ENCODE measurements at regions not wholly inside any gene's neighbourhood (a gene's known extent, or its start where the extent isn't known, plus 50 kb on each side); places are given as distances from the start of the nearest gene placed in this dataset.

DNA sequence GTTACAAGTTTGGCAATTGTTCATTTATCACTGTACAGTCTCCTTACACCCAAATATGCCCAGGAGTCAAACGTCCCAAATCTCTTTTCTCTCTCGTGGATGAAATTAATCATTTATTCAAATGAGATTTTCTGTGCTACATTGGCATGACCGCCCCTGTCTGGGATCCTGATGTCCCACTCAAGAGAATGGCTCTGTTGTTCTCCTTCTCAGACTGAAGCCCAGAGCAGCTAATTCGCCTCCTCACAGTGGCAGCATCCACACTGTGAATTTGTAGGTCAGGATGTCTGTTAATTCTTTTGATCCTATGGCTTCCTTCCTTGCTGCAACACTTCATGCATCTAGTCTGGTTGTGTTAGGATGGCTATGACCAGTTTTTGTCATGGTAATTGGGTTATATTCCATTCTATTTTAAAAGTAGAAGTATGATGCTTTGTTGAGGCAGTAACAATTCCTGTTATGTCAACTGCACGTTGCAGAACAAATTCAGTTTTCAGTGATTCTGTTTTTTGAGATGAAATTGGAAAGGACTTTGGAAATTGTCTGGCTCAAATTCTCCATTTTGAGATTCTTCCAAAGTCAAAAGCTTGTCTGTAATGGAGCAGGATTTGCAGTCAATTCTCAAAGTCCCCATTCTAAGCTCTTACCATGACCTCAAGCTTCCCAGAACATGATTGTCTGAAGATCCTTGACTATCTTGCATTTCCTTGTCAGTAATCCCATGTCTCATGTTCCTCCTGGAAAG is 141.5 kb upstream of the GAS1 start:
- Histone ChIP-seq H3K27me3 (ENCODE audit: control insufficient read depth in 5 of 5, insufficient read depth in 4 of 5, low read length in 5 of 5) (peaks cover 0 to 2% (median 0%) of the 10 kb centered on the region in 5 donors), H3K4me1 (ENCODE audit: control insufficient read depth in 5 of 5, insufficient read depth in 5 of 5, low read length in 5 of 5) (peaks cover 0 to 18% (median 3%) of the 10 kb centered on the region in 5 donors), H3K36me3 (ENCODE audit: control insufficient read depth in 5 of 5, insufficient read depth in 5 of 5, low read length in 5 of 5) (no peaks in the 10 kb centered on the region), H3K9ac (ENCODE audit: low read length in 5 of 5) (no peak overlapping the region), H3K9me3 (ENCODE audit: control insufficient read depth in 5 of 5, low read length in 5 of 5) (peaks cover 0 to 9% (median 4%) of the 10 kb centered on the region in 5 donors), H3K4me3 (ENCODE audit: low read depth in 1 of 5, low read length in 5 of 5) (no peak overlapping the region), H3K27ac (ENCODE audit: low read depth, low read length) (no peak overlapping the region)

DNA sequence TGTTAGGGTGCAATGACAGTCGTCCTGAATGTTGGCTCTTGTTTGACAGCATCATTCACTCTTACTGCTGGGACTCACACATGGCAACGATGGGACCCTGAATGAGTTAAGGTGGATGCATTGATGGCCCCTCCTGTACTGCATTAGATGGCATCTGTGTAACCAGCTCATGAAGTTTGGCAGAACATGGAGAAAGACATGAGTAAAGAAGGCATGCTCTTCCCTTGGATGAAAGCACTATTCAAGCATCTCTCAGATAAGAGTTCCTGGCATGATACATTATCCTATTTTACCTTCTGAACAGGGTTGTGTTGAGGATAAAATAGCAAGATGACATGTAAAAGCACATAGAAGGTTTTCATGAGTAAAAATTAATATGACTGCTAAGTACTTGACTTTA is 142.2 kb upstream of the GAS1 start:
- peaks cover 0 to 2% (median 0%) of the 10 kb centered on the region in 5 donors for H3K27me3 ChIP-seq (ENCODE audit: control insufficient read depth in 5 of 5, insufficient read depth in 4 of 5, low read length in 5 of 5)
- no peak overlapping the region for H3K4me3 ChIP-seq (ENCODE audit: low read depth in 1 of 5, low read length in 5 of 5)
- H3K9ac ChIP-seq (ENCODE audit: low read length in 5 of 5), result no peak overlapping the region
- peaks cover 0 to 10% (median 4%) of the 10 kb centered on the region in 5 donors for H3K9me3 ChIP-seq (ENCODE audit: control insufficient read depth in 5 of 5, low read length in 5 of 5)
- peaks cover 0 to 18% (median 3%) of the 10 kb centered on the region in 5 donors for H3K4me1 ChIP-seq (ENCODE audit: control insufficient read depth in 5 of 5, insufficient read depth in 5 of 5, low read length in 5 of 5)
- H3K27ac ChIP-seq (ENCODE audit: low read depth, low read length), result no peak overlapping the region
- H3K36me3 ChIP-seq (ENCODE audit: control insufficient read depth in 5 of 5, insufficient read depth in 5 of 5, low read length in 5 of 5), result no peaks in the 10 kb centered on the region

DNA sequence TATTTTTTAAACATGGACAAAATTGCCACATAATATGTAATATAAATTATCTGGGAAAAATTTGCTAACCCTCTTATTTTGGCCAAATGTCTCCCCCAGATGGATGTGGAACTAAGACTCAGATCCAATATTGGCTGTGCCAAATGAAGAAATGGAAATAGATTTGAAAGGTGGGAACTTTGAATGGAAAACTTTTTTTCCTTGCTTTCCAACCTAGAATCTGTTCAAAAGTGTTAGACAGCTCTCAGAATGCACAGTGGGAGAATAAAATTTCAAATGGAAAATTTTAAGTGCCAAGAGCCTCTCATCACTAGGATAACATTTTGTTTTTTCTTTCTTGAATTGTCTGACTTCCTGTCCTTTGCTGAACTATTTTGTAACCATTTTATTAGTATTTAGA is 142.6 kb upstream of the GAS1 start:
- no peak overlapping the region for H3K4me3 ChIP-seq (ENCODE audit: low read depth in 1 of 5, low read length in 5 of 5)
- H3K4me1 ChIP-seq (ENCODE audit: control insufficient read depth in 5 of 5, insufficient read depth in 5 of 5, low read length in 5 of 5), result peaks cover 0 to 18% (median 3%) of the 10 kb centered on the region in 5 donors
- H3K36me3 ChIP-seq (ENCODE audit: control insufficient read depth in 5 of 5, insufficient read depth in 5 of 5, low read length in 5 of 5), result no peaks in the 10 kb centered on the region
- H3K27ac ChIP-seq (ENCODE audit: low read depth, low read length), result no peak overlapping the region
- no peak overlapping the region for H3K9ac ChIP-seq (ENCODE audit: low read length in 5 of 5)
- H3K9me3 ChIP-seq (ENCODE audit: control insufficient read depth in 5 of 5, low read length in 5 of 5), result peaks cover 0 to 10% (median 4%) of the 10 kb centered on the region in 5 donors
- peaks cover 0 to 2% (median 0%) of the 10 kb centered on the region in 5 donors for H3K27me3 ChIP-seq (ENCODE audit: control insufficient read depth in 5 of 5, insufficient read depth in 4 of 5, low read length in 5 of 5)

- Histone ChIP-seq H3K27me3 (ENCODE audit: control insufficient read depth in 5 of 5, insufficient read depth in 4 of 5, low read length in 5 of 5) (peaks cover 0 to 4% (median 2%) of the 10 kb centered on the region in 5 donors), H3K4me1 (ENCODE audit: control insufficient read depth in 5 of 5, insufficient read depth in 5 of 5, low read length in 5 of 5) (peaks cover 0 to under 1% (median 0%) of the 10 kb centered on the region in 5 donors)
These were observed 146.5 kb upstream of the GAS1 start for GRCh38 chr9:87093777-87094176.

GRCh38 chr9:87095951-87096350 is 148.6 kb upstream of the GAS1 start:
- H3K4me3 ChIP-seq (ENCODE audit: low read depth in 1 of 5, low read length in 5 of 5), result no peak overlapping the region
- H3K27me3 ChIP-seq (ENCODE audit: control insufficient read depth in 5 of 5, insufficient read depth in 4 of 5, low read length in 5 of 5), result peaks cover 0 to 4% (median 2%) of the 10 kb centered on the region in 5 donors
- no peak overlapping the region for H3K27ac ChIP-seq (ENCODE audit: low read depth, low read length)
- no peaks in the 10 kb centered on the region for H3K36me3 ChIP-seq (ENCODE audit: control insufficient read depth in 5 of 5, insufficient read depth in 5 of 5, low read length in 5 of 5)
- H3K9me3 ChIP-seq (ENCODE audit: control insufficient read depth in 5 of 5, low read length in 5 of 5), result peaks cover 0 to 5% (median 0%) of the 10 kb centered on the region in 5 donors
- peaks cover 0 to 3% (median 0%) of the 10 kb centered on the region in 5 donors for H3K4me1 ChIP-seq (ENCODE audit: control insufficient read depth in 5 of 5, insufficient read depth in 5 of 5, low read length in 5 of 5)
- H3K9ac ChIP-seq (ENCODE audit: low read length in 5 of 5), result no peak overlapping the region

More at GRCh38 chr9:87093777-87094176, 146.5 kb upstream of the GAS1 start:
- peaks cover 0 to 5% (median 0%) of the 10 kb centered on the region in 5 donors for H3K9me3 ChIP-seq (ENCODE audit: control insufficient read depth in 5 of 5, low read length in 5 of 5)
- no peaks in the 10 kb centered on the region for H3K36me3 ChIP-seq (ENCODE audit: control insufficient read depth in 5 of 5, insufficient read depth in 5 of 5, low read length in 5 of 5)
- H3K27ac ChIP-seq (ENCODE audit: low read depth, low read length), result no peak overlapping the region
- no peak overlapping the region for H3K9ac ChIP-seq (ENCODE audit: low read length in 5 of 5)
- H3K4me3 ChIP-seq (ENCODE audit: low read depth in 1 of 5, low read length in 5 of 5), result no peak overlapping the region

DNA sequence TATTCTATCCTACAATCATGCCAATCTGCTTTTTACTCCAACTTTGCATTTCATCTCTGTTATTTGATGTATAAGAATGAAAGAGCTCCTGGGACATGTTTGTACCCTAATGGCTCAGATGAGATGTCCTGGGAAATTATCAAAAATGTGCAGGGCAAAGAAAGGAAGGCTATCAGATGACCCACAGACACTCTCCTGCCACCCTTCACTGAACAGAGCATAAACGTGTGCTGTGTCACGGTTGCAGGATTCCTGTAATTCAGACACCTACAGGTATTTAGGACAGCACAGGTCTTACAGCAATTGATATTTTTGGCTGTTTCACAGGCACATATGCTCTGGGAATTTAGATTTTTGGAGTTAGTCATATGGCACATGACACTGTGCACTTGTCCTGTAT is 149.2 kb upstream of the GAS1 start:
- Histone ChIP-seq H3K9me3 (ENCODE audit: control insufficient read depth in 5 of 5, low read length in 5 of 5) (peaks cover 0 to 5% (median 0%) of the 10 kb centered on the region in 5 donors), H3K27ac (ENCODE audit: low read depth, low read length) (no peak overlapping the region), H3K27me3 (ENCODE audit: control insufficient read depth in 5 of 5, insufficient read depth in 4 of 5, low read length in 5 of 5) (peaks cover 0 to 4% (median 2%) of the 10 kb centered on the region in 5 donors), H3K36me3 (ENCODE audit: control insufficient read depth in 5 of 5, insufficient read depth in 5 of 5, low read length in 5 of 5) (no peaks in the 10 kb centered on the region), H3K9ac (ENCODE audit: low read length in 5 of 5) (no peak overlapping the region), H3K4me1 (ENCODE audit: control insufficient read depth in 5 of 5, insufficient read depth in 5 of 5, low read length in 5 of 5) (peaks cover 0 to 3% (median 0%) of the 10 kb centered on the region in 5 donors), H3K4me3 (ENCODE audit: low read depth in 1 of 5, low read length in 5 of 5) (no peak overlapping the region)

DNA sequence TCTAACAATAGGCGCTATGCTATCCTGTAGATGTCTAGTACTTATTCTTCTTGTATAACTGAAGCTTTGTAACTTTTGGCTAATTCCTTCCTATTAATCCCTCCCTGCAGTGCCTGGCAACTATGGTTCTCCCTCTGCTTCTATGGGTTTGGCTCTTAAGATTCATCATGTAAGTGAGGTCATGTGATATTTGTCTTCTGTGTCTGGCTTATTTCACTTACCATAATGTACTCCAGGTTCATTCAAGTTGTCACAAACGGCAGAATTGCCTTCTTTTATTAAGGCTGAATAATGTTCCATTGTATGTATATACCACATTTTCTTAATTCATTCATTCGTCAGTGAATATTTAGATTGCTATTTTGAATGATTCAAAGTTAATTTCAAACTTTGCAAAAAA is 149.9 kb upstream of the GAS1 start:
- Histone ChIP-seq H3K27ac (ENCODE audit: low read depth, low read length) (no peak overlapping the region), H3K9ac (ENCODE audit: low read length in 5 of 5) (no peak overlapping the region), H3K4me3 (ENCODE audit: low read depth in 1 of 5, low read length in 5 of 5) (no peak overlapping the region), H3K9me3 (ENCODE audit: control insufficient read depth in 5 of 5, low read length in 5 of 5) (peaks cover 0 to 5% (median 0%) of the 10 kb centered on the region in 5 donors), H3K4me1 (ENCODE audit: control insufficient read depth in 5 of 5, insufficient read depth in 5 of 5, low read length in 5 of 5) (peaks cover 0 to 3% (median 0%) of the 10 kb centered on the region in 5 donors), H3K36me3 (ENCODE audit: control insufficient read depth in 5 of 5, insufficient read depth in 5 of 5, low read length in 5 of 5) (no peaks in the 10 kb centered on the region), H3K27me3 (ENCODE audit: control insufficient read depth in 5 of 5, insufficient read depth in 4 of 5, low read length in 5 of 5) (peaks cover 0 to 4% (median 2%) of the 10 kb centered on the region in 5 donors)

- H3K9me3 ChIP-seq (ENCODE audit: control insufficient read depth in 5 of 5, low read length in 5 of 5), result no peaks in the 10 kb centered on the region
- H3K36me3 ChIP-seq (ENCODE audit: control insufficient read depth in 5 of 5, insufficient read depth in 5 of 5, low read length in 5 of 5), result no peaks in the 10 kb centered on the region
- H3K4me1 ChIP-seq (ENCODE audit: control insufficient read depth in 5 of 5, insufficient read depth in 5 of 5, low read length in 5 of 5), result peaks cover 0 to 3% (median 0%) of the 10 kb centered on the region in 5 donors
- H3K27ac ChIP-seq (ENCODE audit: low read depth, low read length), result no peak overlapping the region
- H3K4me3 ChIP-seq (ENCODE audit: low read depth in 1 of 5, low read length in 5 of 5), result no peak overlapping the region
- peaks cover 0 to 4% (median 2%) of the 10 kb centered on the region in 5 donors for H3K27me3 ChIP-seq (ENCODE audit: control insufficient read depth in 5 of 5, insufficient read depth in 4 of 5, low read length in 5 of 5)
- no peak overlapping the region for H3K9ac ChIP-seq (ENCODE audit: low read length in 5 of 5)
These were observed 152.1 kb upstream of the GAS1 start for GRCh38 chr9:87099407-87099806.

GRCh38 chr9:87100001-87100400 is 152.7 kb upstream of the GAS1 start:
- H3K4me3 ChIP-seq (ENCODE audit: low read depth in 1 of 5, low read length in 5 of 5), result no peak overlapping the region

DNA sequence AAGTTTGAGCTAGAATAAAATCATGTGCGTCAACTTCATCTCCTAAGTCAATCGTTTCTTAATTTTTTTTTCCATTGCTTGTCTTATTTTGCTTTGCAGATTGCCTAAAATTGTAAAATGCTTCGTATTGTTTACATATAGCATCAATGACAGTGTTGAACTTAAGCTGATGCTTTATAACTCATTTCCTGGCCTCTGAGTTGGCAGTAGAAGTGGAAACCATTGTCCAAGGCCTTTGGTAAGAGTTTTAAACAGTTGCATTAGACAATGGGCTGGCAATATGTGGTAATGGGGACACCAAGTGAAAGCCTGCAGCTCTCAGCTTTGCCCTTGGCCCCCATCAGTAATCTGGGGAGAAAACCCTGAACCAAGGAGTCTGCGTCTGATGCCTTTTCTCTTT is 154.8 kb upstream of the GAS1 start:
- Histone ChIP-seq H3K9ac (ENCODE audit: low read length in 5 of 5) (no peak overlapping the region), H3K9me3 (ENCODE audit: control insufficient read depth in 5 of 5, low read length in 5 of 5) (no peaks in the 10 kb centered on the region), H3K27me3 (ENCODE audit: control insufficient read depth in 5 of 5, insufficient read depth in 4 of 5, low read length in 5 of 5) (peaks cover 0 to 4% (median 2%) of the 10 kb centered on the region in 5 donors), H3K36me3 (ENCODE audit: control insufficient read depth in 5 of 5, insufficient read depth in 5 of 5, low read length in 5 of 5) (no peaks in the 10 kb centered on the region), H3K4me1 (ENCODE audit: control insufficient read depth in 5 of 5, insufficient read depth in 5 of 5, low read length in 5 of 5) (peaks cover 0 to 3% (median 0%) of the 10 kb centered on the region in 5 donors), H3K27ac (ENCODE audit: low read depth, low read length) (no peak overlapping the region), H3K4me3 (ENCODE audit: low read depth in 1 of 5, low read length in 5 of 5) (no peak overlapping the region)

More at GRCh38 chr9:87100001-87100400, 152.7 kb upstream of the GAS1 start:
- no peaks in the 10 kb centered on the region for H3K36me3 ChIP-seq (ENCODE audit: control insufficient read depth in 5 of 5, insufficient read depth in 5 of 5, low read length in 5 of 5)
- H3K27ac ChIP-seq (ENCODE audit: low read depth, low read length), result no peak overlapping the region
- peaks cover 0 to 3% (median 0%) of the 10 kb centered on the region in 5 donors for H3K4me1 ChIP-seq (ENCODE audit: control insufficient read depth in 5 of 5, insufficient read depth in 5 of 5, low read length in 5 of 5)
- H3K9ac ChIP-seq (ENCODE audit: low read length in 5 of 5), result no peak overlapping the region
- peaks cover 0 to 4% (median 2%) of the 10 kb centered on the region in 5 donors for H3K27me3 ChIP-seq (ENCODE audit: control insufficient read depth in 5 of 5, insufficient read depth in 4 of 5, low read length in 5 of 5)
- no peaks in the 10 kb centered on the region for H3K9me3 ChIP-seq (ENCODE audit: control insufficient read depth in 5 of 5, low read length in 5 of 5)
